ENCODE measurements at regions not wholly inside any gene's neighbourhood (a gene's known extent, or its start where the extent isn't known, plus 50 kb on each side); places are given as distances from the start of the nearest gene placed in this dataset.

DNA sequence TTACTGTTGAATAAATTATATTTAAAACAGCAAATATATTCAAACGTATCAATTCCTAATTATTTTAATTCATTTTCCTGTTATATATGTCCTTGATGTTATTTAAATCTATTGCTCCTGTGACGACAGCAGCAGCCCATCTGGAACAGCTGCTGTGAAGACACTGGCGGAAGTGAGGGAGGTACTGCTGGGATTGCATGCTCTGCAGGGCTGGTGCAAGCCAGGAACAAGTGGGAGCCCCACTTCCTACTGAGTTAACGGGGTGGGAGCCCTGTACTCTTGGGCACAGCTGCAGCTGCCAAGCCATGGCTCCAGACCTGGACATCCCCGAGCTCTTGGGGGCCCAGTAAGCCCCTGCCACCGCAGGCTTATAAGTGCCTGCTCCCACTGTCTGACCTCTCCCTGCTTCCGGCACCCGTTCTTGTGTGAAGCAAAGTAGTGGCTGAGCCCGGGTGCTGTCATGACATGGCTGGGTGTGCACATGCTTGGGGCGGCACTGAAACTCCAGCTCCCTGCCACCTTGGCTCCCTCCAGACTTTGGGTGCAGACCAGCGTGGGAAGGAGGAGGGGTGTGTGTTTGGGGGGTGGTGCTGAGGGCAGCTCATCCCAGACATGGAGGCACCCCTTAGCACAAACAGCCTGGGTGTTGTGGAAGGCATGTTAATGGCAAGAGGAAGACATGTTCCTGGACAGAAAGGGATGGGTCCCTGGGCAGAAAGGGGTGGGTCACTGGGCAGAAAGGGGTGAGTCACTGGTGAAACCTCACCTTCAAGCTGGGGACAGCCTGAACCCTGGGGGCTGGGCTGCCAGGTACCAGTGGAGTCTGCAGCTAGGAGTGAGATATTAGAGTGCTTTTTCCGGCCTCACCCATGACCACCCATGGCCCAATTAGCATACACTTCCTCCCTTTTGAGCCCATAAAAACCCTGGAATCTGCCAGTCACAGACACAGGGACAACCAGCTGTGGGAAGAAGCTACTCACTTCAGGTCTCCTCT lies 1981.3 kb upstream of the IGFBP7 start:
- no peak for DNase-seq

DNA sequence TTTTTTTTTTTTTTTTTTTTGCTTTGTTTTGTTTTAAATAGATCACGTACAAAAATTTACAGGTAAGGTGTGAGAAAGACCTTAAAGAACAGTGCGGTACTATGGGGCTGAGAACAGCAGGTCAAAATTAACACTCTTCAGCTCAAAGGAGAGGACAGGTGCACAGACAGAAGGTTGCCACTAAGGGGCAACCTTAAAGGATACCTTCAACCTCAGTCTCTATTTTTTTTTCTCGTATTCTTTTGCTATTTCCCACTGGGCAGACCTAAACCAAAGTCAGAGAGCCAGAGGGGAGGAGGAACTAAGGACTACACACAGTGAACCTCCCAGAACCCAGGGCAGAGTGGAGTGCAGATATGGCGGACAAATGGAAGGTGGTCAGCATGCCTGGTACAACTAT lies 1984.3 kb upstream of the IGFBP7 start:
- no peak for DNase-seq

DNA sequence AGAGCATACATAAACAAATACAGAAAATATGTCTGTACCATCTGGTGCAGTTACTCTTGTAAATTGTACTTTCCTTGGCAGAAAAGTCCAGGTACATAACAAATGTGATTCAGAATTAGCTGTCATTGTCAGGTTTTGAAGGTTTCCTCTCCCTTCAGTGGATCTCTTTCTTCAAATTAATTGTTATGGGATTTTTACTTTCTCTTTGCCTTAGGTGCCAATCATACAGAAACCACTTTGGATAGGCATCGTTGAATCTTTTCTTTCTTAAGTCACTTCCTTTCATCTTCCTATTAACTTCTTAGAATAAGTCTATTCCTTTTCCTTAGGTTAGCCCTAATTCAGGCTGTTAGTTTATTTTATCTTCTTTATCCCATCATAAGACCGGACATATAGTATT lies 1992.1 kb upstream of the IGFBP7 start:
- no peak for DNase-seq

DNA sequence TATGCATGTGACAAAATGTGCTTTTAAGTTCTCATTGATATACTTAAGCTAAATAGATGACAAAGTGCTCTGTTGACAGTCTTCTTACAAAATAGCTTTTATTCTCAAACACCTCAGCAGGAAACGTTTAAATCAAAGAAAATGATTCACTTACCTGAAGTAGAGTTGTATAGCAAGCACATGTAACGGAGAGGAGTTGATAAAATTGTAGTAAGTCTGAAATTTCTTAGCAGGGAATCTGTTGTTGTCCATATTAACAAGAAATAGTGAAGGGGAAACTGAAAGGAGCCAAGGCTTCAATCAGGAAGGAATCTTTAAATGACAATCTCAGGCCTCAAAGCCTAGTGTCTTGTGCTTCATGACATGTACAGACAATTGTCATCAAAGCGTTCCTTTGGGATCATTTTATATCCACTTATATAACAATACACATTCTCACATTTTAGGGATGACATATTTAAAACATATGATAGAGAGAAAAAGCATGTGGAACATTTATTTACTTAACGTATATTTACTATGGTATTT lies 2010.2 kb upstream of the IGFBP7 start:
- DNase-seq, result no peak

DNA sequence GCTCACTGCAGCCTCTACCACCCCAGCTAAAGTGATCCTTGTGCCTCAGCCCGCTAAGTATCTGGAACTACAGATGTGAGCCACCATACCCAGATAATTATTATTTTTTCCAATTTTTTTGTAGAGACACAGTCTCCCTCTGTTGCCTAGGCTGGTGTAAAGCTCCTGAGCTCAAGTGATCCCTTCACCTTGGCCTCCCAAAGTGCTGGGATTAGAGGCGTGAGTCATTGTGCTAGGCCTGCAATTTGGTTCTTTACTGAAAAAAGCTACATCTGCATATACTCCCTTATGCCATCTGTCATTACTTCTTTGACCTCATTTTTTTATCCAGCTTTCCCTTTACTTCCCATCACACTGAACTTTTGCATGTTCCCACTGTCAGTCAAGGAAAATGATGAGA lies 2012.4 kb upstream of the IGFBP7 start:
- no peak for DNase-seq

DNA sequence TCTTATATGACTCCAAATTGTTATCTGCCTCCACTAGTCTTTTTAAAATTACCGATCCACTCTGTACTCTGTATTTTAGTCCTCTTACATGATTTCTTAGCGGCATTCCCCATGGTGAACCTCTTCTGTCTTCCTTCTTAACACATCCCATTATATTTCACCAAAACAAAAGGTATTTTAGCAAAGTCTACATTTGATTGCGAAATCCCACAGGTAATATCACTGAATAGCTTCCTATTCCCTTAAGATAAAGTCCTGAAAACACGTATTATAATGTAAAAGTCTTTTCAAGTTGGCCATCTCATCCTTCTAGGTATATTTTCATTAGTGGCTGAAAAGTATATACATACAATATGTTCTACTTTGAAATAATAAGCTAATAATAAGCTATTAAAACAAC lies 2016.0 kb upstream of the IGFBP7 start:
- DNase-seq, result no peak

DNA sequence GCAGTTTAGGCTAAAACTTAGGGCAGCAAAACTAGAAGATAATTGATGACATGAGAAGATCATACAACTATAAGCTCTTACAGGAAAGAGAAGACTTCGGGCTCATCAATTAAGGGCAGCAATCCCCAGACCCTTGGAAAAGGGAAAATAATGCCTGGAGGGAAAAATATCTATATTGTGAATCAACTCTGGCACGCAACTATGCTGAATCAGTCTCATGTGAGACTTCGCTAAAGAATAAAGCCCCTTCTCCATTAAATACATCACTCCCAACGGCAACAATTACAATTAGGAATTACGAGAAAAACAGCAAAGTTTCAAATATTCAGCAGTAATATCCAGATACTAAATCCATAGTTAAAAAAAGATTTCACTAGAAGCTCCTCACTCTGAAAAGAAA lies 2016.8 kb upstream of the IGFBP7 start:
- DNase-seq, result no peak

DNA sequence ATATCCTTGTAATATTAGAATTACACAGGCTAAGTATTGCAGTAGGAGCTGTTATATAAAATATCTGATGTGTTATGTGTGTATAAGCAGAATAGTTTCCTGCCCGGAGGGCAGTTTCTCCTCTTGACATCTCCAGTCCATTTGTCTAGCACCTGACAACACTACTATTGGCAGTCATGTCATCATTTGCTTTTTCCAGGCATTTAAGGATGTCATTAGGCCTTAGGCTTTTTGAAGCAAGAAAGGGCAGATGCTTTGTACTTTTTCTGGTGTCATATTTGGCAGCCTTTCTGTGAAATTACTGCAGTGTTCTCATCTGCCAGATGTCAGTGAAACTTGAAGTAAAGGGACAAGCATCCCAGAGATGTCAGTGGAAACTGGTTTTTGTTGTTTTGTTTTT lies 2017.6 kb upstream of the IGFBP7 start:
- DNase-seq, result no peak

DNA sequence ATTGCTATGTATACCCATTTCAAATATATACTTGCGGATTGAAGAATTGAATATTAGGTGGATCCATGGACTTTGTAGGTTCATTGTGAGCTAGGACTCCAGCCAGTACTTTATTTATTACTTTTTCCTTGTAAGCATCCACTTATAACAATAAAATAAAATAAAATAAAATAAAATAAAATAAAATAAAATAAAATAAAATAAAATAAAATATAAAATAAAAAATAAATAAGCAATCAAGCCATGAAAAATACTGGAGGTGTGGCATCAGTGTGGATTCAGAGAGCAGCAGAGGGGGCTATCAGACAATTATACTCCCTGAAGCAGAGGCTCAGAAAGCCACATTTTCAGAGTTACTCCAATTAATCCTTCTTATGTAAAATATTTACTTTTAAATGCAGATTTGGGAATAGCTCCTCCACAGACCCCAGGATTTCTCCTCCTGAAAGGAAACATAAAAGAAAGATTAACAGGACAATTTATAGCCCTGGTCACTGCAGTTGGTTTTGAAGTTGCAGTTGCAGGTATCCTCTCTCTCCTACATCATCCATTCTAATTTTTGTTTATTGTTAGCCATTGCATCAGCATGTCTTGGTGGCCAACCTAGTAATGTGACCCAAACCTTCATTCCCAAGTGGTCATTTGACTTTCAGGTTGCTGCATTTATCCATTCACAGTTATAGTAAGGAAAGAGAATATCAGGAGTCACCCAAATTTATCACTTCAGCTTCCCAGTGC lies 2025.2 kb upstream of the IGFBP7 start:
- no peak for DNase-seq

DNA sequence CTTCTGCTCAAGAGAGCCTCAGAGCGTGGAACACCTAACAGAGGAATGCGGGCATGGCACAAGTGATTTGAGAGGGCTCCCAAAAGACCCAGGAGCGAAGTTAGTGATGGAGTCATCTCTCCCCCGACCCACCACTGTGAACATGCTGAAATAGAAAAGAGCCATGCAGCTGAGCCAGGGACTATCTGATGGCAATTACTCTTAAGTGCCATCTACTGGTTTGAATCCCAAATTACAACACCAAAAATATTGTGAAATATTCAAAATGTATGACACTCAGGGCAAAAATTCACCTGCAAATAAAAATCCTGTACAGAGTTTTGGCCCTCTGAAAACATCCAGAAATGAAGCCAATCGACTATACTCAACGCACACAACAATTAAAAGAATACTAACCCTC lies 2038.9 kb upstream of the ADGRL3 start:
- no peak for DNase-seq

DNA sequence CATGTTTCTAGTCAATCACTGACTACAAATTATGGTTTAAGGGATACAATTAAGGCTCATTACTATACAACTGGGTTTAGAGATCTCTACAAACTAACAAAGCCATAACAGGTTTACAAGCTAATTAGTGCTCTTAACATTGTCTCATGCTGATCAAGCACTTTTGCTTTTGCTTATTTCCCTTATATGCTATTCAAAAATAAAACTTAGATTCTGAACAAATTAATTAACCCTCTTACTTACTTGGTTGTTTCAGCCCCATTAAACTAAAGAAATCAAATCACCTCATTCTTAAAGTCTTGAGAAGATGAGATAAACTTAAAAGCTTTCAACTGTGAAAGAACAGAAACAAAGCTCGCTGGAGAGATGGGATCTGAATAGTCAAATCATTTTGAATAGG lies 2024.5 kb upstream of the ADGRL3 start:
- no peak for DNase-seq

DNA sequence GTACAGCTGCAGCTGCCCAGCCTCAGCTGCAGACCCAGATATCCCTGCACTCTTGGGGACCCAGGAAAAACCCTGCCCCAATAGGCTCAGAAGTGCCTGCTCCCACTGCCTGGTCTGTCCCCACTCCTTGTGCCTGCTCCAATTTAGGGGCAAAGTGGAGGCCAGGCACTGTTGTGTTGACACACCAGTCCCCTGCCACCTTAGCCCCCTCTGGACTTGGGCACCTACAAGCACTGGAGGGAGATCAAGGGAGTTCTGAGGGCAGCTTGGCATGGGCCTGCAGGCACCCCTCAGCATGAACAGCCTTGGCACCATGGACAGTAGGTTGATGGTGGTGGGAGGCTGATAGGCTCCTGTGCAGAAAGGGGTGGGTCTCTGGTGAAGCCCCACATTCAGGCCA lies 2020.8 kb upstream of the ADGRL3 start:
- DNase-seq, result no peak

DNA sequence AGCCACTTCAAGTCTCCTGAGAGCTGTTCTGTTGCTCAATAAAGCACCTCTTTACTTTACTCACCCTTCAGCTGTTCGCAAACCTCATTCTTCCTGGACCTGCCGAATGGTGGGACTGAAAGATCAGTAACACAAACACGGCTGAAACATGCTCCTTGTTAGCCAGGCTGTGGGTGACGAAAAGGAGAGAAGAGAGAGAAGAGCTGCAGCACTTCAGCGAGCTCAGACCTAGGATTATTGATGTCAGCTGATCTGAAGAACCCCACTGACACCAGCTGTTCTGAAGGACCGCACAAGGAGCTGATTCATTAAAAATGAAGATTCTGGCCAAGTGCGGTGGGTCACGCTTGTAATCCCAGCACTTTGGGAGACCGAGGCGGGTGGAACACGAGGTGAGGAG lies 2020.0 kb upstream of the ADGRL3 start:
- DNase-seq, result no peak

DNA sequence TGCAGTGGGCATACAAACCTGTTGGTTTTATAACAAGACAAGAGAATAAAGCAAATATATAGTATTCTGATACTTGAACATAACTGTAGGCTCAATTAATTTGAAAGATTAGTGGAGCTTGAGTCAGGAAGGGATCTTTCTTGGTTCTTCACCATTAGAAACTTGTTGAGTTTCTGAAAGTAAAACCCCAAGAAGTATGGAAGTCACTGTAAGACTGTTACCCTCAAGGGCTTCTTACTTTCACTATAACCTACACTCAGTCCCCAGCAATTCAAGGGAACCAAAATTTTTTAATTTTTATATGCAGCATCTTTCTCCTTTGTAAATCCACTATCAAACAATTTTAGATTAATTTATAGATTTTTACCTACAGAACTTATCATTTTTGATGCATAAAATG lies 2019.2 kb upstream of the ADGRL3 start:
- DNase-seq, result no peak

DNA sequence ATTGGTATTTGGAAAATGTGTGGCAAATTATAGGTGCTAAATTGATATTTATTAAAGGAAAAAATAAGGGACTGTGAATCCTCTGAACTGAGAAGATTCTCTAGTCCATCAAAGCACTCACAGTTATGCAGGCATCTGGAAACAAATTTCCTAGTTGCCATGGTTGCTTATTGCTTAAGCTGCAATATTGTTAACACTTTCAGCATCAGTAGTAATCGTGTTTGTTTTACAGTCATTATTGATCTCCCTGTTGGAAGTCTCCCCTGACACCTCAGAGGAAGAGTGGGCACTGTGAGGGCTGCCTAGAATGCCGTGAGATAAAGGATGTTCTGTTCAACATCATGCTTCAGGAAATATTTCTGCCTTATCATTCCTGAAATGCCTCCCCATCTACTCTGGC lies 2004.3 kb upstream of the ADGRL3 start:
- DNase-seq, result no peak

DNA sequence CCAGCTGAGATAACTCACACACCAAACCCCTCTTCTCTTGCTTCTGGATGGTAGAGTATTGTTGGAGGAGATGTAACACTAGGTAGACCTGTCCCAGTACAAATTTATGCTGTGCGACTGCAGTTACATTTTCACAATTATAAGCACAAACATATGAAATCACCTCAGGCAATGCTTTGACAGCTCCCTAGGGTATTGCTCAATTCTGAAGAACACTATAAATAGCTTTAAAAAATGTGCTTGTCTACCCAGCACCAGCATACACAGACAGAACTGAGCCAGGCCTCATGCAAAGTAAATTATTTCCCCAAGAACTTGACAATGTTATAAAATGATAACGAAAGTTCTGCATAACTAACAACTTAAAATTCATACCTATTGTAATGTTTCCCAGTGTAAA lies 1999.1 kb upstream of the ADGRL3 start:
- DNase-seq, result no peak

DNA sequence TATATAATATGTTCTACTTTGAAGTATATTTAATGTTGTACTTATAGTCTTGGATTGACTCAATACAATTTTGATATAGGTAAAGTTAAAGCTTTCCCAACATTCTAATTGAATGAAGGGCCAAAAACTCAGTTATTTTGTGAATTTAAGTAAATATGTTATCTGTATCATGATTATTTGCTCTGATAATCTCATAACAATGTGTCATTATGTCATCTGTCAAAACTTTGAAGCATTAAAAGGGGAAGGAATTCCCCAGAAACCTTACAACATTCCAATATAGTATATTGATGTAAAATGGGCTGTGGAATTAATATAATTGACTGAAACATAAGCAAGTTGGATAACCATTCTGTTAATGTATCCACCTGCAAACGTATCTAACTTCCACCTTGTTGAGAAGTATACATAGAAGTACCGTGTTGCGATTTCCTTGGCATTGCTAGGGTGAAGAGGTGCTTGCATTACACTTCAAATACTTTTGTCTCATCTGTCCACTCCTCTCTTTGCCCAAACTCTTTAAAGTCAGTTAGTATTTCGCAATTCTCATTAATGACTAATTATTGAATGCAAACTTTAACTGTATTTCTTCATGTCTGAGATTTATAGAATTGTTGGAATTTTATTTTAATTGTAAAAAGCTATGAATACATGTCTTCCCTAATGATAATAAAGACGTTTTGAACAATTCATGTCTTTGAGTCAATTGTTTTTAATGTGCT lies 1982.1 kb upstream of the ADGRL3 start:
- no peak for DNase-seq

DNA sequence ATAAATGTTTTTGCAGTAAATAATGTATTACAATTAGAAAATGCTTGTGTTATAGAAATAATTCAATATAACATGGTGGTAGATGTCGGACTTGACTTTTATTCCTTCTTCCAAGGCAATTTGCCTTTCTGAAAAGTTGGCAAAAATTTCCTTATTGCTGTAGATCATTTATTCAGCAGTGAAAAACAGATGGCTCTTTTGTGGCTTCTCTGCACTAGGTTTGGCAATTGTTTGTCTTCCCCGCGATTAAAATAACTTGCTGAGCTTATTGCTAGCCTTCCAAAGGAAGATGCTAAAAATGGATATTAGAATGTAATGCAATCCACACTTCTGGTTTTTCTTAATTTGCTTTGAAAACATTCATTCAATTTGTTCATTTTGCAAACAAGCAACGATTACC lies 1977.9 kb upstream of the ADGRL3 start:
- no peak for DNase-seq

DNA sequence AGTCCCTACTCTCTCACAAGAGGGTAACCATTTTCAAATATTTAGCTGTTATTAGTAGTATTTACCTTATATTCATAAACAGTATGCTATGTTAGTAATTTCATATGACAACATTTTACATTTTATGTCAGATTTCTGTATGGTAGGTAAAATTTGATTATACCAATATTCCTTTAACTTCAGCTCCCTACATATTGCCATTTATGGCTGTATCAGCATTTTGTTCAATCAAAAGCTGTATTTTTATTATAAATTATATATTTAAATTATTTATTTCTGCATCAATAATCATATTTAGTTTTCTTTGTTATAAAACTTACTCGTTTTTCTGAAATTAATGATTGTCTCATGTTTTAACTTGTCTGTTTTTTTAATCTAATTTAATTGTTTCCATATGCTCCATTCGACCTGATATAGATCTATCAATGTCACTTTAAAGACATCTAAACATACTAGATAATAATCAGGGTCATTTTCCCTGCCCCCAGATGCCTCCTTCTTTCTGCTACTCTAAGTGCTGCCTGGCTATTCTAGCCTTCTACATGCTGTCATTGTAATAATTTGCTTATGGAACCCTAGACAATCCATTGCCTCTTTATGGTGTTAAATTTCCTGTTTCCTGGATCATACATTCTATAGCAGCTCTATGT lies 1976.7 kb upstream of the ADGRL3 start:
- no peak for DNase-seq

DNA sequence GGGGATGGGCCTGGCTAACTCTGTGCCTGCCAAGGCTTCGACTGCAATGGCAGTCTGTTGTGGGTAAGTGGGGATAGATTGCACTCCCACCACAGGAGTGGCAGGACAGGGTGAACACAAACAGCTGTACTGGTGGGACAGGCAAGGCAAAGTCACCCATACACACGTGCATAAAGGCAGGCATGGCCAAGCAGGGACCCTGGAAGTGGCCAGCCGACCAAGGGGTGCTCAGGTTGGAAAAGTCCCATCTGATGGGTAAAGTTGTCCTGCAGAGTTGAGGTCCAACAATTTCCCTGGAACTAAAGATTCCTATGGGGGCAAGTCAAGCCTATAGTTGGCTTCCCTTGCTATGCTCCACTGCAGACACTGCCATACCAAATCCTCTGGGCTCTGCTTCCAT lies 1961.9 kb upstream of the ADGRL3 start:
- no peak for DNase-seq

DNA sequence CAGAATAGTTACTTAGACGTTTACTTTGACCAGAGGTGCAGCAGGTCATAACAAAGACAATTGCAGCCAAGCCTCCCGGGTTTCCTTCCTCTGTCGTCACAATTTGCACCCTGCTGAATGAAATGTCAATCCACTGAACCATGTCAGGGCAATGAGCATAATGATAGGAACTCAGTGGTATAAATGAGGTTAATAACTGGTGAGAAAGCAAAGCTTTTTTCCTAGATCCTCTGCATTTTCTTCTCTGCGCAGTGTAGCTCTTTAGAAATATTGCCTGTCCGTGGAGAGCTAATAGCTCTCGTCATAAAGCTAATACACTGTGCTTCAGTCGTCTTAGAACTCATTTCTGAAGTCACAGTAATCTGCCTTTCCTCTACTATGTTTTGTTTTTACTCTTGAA lies 1960.1 kb upstream of the ADGRL3 start:
- DNase-seq, result no peak

DNA sequence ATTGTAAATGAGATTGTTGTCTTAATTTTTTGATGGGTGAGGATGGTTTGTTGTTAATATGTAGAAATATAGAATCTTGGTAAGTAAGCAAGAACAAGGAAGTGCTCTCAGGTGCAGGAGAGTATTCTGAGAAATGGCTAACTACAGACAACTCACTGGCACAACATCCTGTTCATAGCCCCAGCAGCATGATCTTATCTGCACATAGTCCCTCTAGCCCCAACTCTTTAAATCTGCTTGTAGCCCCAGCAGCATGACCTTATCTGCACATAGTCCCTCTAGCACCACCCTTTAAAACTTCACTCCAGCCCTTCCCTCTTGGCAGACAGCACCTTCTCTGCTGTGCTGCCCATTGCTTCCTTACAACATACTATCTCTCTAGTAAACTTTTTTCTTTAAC lies 1957.1 kb upstream of the ADGRL3 start:
- DNase-seq, result no peak

DNA sequence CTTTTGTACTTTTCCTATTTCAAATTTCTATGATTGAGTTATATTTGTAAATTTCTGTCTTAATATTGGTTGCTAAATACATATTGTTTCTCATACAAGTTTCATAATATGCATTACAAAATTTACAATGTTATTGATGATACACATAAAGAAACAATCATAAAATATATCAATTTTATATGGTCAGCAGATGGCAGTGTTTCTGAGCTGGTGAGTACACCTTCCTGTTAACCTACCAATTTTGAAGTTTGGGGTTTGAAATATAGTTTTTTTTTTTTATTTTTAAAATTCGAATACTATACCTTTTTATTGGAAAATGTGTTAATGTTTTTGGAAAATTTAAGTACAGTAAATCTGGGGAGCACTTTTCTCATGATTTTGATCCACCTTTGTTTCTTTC lies 1953.1 kb upstream of the ADGRL3 start:
- DNase-seq, result no peak

Data from stimulated activated CD4-positive, alpha-beta T cell treated with anti-CD3 and anti-CD28 coated beads, Interleukin-1b, Interleukin-23, amount 100 ng/mL, for 48 hours (primary cell).